ENCODE measurements at regions not wholly inside any gene's neighbourhood (a gene's known extent, or its start where the extent isn't known, plus 50 kb on each side); places are given as distances from the start of the nearest gene placed in this dataset.

DNA sequence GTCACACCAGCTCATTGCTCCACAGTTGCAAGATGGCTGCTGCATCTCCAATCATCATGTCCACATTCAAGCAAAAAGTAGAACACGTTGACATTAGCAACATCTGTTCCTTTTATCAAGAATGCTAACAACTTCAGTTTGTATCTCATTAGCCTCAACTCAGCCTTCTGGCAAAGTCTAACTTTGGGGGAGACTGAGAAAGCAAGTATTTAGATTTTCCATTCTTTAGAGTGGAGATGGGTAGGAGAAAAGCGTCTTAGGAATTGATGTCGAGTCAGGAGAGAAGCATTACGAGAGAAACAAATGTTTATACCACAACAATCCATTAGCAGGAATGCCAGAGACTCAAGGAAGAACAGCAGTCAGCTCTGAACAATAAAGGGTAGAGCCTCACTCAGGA lies 446.3 kb downstream of the ENC1 start:
- TF ChIP-seq, protein P1, sequence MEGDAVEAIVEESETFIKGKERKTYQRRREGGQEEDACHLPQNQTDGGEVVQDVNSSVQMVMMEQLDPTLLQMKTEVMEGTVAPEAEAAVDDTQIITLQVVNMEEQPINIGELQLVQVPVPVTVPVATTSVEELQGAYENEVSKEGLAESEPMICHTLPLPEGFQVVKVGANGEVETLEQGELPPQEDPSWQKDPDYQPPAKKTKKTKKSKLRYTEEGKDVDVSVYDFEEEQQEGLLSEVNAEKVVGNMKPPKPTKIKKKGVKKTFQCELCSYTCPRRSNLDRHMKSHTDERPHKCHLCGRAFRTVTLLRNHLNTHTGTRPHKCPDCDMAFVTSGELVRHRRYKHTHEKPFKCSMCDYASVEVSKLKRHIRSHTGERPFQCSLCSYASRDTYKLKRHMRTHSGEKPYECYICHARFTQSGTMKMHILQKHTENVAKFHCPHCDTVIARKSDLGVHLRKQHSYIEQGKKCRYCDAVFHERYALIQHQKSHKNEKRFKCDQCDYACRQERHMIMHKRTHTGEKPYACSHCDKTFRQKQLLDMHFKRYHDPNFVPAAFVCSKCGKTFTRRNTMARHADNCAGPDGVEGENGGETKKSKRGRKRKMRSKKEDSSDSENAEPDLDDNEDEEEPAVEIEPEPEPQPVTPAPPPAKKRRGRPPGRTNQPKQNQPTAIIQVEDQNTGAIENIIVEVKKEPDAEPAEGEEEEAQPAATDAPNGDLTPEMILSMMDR (IDR thresholded peaks at IDR 0.05; ENCODE audit: insufficient read depth, low read depth, low read length, missing control alignments): no peak
- no peak for DNase-seq (ENCODE audit: low read depth)
- H3K4me3 ChIP-seq (ENCODE audit: low read depth, low read length): no peak overlapping the region

DNA sequence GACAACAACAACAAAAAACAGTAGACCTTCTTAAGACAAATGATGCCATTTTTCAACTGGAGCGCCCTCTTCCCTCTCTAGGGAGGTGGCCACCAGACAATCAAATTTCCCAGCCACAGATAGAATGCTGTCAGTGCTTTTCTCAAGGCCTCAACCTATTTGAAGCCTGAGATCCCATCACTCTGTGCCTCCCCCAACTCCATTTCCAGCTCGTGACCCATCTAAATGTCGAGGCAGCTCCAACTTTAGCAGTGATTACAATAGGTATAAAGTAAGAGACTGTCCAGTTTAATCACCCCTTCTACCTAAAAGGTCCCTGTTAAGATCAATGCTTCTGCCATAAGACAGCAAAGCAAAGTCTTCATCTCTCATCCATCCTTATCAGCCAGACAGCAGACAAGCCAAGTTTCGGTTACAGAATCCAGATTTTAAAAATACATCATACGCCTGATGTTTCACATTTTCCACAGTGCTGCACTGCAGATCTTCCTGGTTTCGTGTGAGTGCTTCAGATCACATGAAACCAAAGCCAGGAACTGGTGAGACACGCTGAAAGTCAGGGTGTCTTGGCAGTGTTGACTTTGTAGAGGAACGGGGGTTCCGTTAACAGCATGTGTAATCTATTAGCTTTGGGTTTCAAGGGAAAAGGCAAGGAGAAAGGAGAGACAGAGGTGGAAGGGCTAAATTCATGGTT lies 447.8 kb downstream of the ENC1 start:
- peak; percentile 15 for DNase-seq (ENCODE audit: low read depth)

DNA sequence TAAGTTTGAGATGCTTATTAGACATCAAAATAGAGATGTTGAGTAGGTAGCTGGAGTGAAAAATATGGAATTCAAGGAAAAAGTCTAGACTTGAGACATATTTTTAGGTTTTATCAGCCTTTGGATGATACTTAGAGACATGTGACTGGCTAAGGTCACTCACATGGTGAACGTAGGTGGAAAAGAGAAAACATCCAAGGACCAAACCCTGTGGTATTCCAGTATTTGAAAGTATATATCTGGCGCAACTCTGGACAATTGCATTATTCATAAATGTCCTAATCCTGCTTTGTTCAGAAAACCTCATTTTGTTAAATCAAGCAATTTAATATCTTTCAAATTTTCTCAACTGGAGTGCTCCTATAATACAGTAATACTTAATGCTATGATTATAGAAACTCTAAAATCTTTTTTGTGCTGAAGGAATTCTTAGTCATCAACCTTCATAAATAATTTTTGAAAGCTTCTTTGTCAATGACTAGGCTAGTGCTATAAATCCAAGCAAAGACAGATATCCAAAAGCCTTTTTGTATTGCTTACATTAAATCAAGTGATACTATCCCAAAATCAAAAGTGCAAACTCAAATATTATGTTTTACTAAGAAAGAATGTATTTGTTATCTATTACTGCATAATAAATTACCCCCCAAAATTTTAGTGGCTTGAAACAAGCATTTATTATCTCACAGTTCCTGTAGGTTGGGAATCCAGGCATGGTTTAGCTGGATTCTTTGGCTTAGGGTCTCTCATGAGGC lies 452.0 kb downstream of the ENC1 start:
- H3K4me3 ChIP-seq (ENCODE audit: low read depth, low read length): no peak overlapping the region
- TF ChIP-seq, protein P1 (IDR thresholded peaks at IDR 0.05; ENCODE audit: insufficient read depth, low read depth, low read length, missing control alignments): no peak
- DNase-seq (ENCODE audit: low read depth): no peak

More for the DNA sequence above, 447.8 kb downstream of the ENC1 start:
- no peak overlapping the region for H3K4me3 ChIP-seq (ENCODE audit: low read depth, low read length)
- TF ChIP-seq, protein P1 (IDR thresholded peaks at IDR 0.05; ENCODE audit: insufficient read depth, low read depth, low read length, missing control alignments): no peak

DNA sequence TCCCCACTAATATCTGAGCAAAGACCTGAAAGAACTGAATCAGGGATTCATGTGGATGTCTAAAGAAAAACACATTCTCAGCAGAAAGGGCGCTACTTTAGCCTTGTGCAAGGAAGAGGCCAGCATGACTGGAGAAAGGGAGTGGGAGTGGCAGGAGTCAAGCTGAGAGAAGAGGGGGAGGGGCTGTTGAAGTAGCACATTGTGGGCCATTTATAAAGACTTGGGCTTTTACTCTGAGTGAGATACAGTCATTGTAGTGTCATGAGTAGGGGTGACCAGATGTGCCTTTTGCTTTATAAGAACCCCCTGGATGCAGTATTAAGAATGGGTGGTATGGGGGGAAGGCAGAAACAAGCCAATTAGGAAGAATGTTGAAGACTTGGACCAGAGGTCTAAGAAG lies 452.8 kb downstream of the ENC1 start:
- H3K4me3 ChIP-seq (ENCODE audit: low read depth, low read length): no peak overlapping the region
- TF ChIP-seq, protein P1 (IDR thresholded peaks at IDR 0.05; ENCODE audit: insufficient read depth, low read depth, low read length, missing control alignments): no peak
- no peak for DNase-seq (ENCODE audit: low read depth)

DNA sequence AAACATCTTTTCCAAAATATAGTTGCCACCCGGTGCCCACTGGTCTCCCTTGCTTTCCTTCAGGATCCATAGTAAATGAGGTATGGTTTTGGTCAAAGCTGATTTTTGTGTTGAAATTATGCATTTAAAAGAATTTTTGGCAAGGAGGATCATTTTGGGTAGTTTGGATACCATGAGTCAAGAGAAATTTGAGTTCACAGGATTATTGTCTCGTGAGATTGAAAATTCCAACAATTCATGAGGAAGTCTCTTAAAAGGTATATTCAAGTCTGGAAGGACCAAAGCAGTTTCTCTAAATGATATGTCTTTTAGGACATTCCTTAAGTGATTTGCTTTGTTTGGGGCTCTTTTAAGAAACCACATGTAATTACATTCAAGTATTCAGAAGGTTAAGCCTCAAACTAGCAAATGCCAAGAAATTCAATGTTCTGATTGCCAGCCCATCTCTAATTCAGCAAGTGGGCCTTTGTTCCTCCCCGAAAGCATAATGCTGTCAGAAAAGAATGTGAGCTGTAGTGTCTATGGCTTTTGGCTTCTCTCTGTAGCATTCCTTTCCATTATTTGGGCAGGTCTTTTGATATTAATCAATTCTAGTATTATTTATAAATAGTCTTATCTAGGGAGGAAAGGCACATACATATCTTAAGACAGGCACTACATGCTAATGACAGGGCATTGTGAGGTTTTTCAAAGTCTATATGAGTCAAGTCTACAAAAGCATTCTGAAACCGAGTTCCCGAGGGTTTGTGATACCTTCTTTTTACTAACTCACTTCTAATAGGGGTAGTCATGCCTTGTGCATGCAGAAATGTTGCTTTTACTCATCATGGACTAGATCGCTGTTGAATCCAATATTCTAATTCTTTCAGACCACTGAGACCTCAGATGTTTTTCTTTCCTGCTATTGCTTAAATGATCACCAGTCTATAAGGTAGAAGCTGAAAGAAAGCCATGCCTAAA lies 453.9 kb downstream of the ENC1 start:
- TF ChIP-seq, protein P1 (IDR thresholded peaks at IDR 0.05; ENCODE audit: insufficient read depth, low read depth, low read length, missing control alignments): no peak
- no peak overlapping the region for H3K4me3 ChIP-seq (ENCODE audit: low read depth, low read length)
- DNase-seq (ENCODE audit: low read depth): no peak

DNA sequence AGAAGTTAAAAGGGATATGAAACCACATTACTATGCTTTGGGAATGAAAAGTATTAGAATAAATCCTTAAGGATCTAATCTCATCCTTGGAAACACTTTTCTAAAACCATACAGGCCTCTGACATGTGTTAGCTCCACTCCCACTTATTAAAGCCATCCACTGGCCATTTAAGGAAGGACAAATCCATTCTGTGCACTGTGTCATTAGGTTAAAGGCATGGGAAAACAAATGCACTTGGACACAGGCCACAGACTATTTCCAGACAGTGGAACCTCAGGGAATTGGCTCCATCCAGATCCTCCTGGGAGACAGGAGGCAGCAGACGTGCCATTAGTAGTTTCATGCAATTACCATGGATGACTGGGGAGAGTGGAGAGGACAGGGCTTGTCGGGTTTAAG lies 454.9 kb downstream of the ENC1 start:
- no peak for DNase-seq (ENCODE audit: low read depth)
- TF ChIP-seq, protein P1 (IDR thresholded peaks at IDR 0.05; ENCODE audit: insufficient read depth, low read depth, low read length, missing control alignments): no peak
- H3K4me3 ChIP-seq (ENCODE audit: low read depth, low read length): no peak overlapping the region
